Activated B cell treated with CpG ODN at 0.5 μM for 24 hours (primary cell): ENCODE measurements at regions not wholly inside any gene's neighbourhood (a gene's known extent, or its start where the extent isn't known, plus 50 kb on each side); places are given as distances from the start of the nearest gene placed in this dataset.
A peak's percentile ranks its signal among the peaks of the same experiment; 100 is the strongest.
"Not testable (repeated sequence)": the region's sequence is repeated elsewhere in the genome, so short reads cannot be mapped to it uniquely, and the experiment has no call there.

Source experiments
- ATAC-seq: fragments of 200-7000 bp; cut with Tn5 transposase; one replicate; pipeline ENCODE4 v1.10.0; 2021; ENCODE audit warnings: low read depth, mild to moderate bottlenecking, moderate library complexity
- CTCF ChIA-PET: fragments of 350-600 bp; sonication (Branson Sonifier 250); formaldehyde crosslinking; loops from one replicate; lab custom pipeline; 2021; ENCODE audit warnings: antibody characterized with exemption; lab: Charles Lee
- POLR2A ChIA-PET: fragments of 350-600 bp; sonication (Branson Sonifier 250); formaldehyde crosslinking; loops from one replicate; lab custom pipeline; 2021; ENCODE audit warnings: antibody characterized with exemption; lab: Charles Lee
- DNase-seq: peaks from one replicate; pipeline ENCODE4 v3.0.0; 2022
- H3K27ac Mint-ChIP-seq: one replicate; pipeline ENCODE4 v1.8.0; 2020; ENCODE audit warnings: mixed read lengths
- H3K27me3 Mint-ChIP-seq: one replicate; pipeline ENCODE4 v1.8.0; 2021; ENCODE audit warnings: mixed read lengths
- H3K36me3 Mint-ChIP-seq: one replicate; pipeline ENCODE4 v1.8.0; 2021; ENCODE audit warnings: low read depth, mixed read lengths
- H3K4me1 Mint-ChIP-seq: one replicate; pipeline ENCODE4 v1.8.0; 2021; ENCODE audit warnings: mixed read lengths
- H3K4me3 Mint-ChIP-seq: one replicate; pipeline ENCODE4 v1.8.0; 2020; ENCODE audit warnings: mild to moderate bottlenecking, mixed read lengths
- H3K9me3 Mint-ChIP-seq: one replicate; pipeline ENCODE4 v1.8.0; 2020; ENCODE audit warnings: mixed read lengths
- intact Hi-C: fragments of 100-400 bp; cut with micrococcal nuclease; formaldehyde crosslinking; loops from one replicate; pipeline ENCODE4 v1.15.1; 2024
- TF ChIP-seq, protein P1 (sequence below): fragments of 200-600 bp; IDR thresholded peaks from one replicate; pipeline ENCODE4 v1.8.0; 2022; ENCODE audit warnings: antibody characterized with exemption, mild to moderate bottlenecking

DNA sequence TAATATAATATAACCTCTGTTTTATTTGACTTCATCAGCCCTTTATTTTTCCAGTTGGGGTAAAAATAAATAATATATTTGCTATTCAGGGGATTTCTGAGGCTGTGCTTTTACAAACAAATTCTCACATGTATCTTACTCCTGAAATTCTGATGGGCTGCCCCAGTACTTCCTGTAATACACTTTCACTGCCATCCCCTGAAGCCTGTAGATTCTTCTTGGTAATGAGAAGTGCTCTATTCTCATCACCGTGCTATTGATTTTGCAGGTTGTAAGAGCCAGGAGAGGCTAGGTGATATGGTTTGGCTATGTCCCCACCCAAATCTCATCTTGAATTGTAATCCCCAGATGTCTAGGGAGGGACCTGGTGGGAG, 91.9 kb upstream of the CEP78 start:
- intact Hi-C loops = loop anchor here (10.0 kb wide), 1 partner anchor 59 kb away; no protein-coding TSS in a partner anchor
- peaks cover 17% of the 10 kb centered on the region for H3K9me3 Mint-ChIP-seq
- no peaks in the 10 kb centered on the region for H3K27me3 Mint-ChIP-seq
- no peak overlapping the region for H3K27ac Mint-ChIP-seq
- H3K4me3 Mint-ChIP-seq = no peak overlapping the region
- TF ChIP-seq, protein P1, sequence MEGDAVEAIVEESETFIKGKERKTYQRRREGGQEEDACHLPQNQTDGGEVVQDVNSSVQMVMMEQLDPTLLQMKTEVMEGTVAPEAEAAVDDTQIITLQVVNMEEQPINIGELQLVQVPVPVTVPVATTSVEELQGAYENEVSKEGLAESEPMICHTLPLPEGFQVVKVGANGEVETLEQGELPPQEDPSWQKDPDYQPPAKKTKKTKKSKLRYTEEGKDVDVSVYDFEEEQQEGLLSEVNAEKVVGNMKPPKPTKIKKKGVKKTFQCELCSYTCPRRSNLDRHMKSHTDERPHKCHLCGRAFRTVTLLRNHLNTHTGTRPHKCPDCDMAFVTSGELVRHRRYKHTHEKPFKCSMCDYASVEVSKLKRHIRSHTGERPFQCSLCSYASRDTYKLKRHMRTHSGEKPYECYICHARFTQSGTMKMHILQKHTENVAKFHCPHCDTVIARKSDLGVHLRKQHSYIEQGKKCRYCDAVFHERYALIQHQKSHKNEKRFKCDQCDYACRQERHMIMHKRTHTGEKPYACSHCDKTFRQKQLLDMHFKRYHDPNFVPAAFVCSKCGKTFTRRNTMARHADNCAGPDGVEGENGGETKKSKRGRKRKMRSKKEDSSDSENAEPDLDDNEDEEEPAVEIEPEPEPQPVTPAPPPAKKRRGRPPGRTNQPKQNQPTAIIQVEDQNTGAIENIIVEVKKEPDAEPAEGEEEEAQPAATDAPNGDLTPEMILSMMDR = no peak
- peaks cover 1% of the 10 kb centered on the region for H3K4me1 Mint-ChIP-seq
- DNase-seq = no peak
- H3K36me3 Mint-ChIP-seq = no peaks in the 10 kb centered on the region
- no peak for ATAC-seq
- CTCF ChIA-PET = no interaction called here
- POLR2A ChIA-PET = no interaction called here

DNA sequence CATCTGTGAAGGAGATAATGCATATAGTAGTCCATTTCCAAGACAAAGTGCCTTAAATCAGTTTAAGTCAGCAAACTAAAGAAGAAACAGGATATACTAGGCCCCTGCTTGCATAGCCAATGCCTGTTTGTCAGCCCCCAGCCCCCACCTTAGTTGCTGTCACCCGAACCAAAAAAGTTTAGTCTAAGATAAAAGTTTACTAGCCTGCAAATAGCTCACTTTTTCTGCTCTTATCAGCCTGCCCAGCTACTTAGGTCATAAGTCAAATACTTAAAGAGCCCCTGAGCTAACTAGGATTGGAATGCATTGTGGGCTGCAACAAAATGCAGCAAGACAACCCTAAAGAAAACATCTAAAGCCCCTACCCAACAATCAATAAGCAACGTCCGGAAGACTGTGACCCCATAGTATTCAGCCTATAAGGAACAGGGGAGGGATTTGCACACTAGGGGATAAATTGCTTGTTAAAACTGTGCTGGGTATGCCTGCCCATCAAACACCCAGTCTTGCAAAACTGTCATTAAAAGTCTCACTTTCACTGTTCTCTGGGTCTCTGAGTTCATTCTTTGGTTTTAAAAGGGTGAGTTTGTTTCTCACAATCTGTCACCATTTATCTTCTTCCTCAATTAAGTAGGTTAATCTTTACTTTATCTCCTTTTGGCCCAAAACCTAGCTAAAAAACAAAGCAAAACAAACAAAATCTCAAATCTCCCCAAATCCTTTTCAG, 92.4 kb upstream of the CEP78 start:
- Mint-ChIP-seq H3K27me3 (no peaks in the 10 kb centered on the region), H3K4me1 (peaks cover 1% of the 10 kb centered on the region), H3K9me3 (peaks cover 17% of the 10 kb centered on the region), H3K27ac (no peak overlapping the region), H3K4me3 (no peak overlapping the region), H3K36me3 (no peaks in the 10 kb centered on the region)
- ChIA-PET POLR2A (no interaction called here), CTCF (no interaction called here)
- intact Hi-C loops = loop anchor here (10.0 kb wide), 1 partner anchor 59 kb away; no protein-coding TSS in a partner anchor
- ATAC-seq (no peak), DNase-seq (no peak)
- TF ChIP-seq, protein P1 = no peak

DNA sequence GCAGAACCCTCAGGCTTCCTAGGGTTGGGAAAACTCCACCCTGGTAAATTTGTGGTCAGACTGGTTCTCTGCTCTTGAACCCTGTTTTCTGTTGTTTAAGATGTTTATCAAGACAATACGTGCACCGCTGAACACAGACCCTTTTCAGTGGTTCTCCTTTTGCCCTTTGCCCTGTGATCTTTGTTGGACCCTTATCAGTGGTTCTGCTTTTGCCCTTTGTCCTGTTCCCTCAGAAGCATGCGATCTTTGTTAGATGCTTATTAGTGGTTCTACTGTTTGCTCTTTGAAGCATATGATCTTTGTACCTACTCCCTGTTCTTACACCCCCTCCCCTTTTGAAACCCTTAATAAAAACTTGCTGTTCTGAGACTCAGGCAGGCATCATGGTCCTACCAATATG, 93.6 kb upstream of the CEP78 start:
- ATAC-seq, H3K4me3 Mint-ChIP-seq, H3K36me3 Mint-ChIP-seq, DNase-seq, H3K4me1 Mint-ChIP-seq, H3K27me3 Mint-ChIP-seq, H3K27ac Mint-ChIP-seq, CTCF ChIA-PET, POLR2A ChIA-PET: not testable (repeated sequence)
- intact Hi-C loops = loop anchor here (10.0 kb wide), 1 partner anchor 57 kb away; no protein-coding TSS in a partner anchor
- H3K9me3 Mint-ChIP-seq = peaks cover 19% of the 10 kb centered on the region

DNA sequence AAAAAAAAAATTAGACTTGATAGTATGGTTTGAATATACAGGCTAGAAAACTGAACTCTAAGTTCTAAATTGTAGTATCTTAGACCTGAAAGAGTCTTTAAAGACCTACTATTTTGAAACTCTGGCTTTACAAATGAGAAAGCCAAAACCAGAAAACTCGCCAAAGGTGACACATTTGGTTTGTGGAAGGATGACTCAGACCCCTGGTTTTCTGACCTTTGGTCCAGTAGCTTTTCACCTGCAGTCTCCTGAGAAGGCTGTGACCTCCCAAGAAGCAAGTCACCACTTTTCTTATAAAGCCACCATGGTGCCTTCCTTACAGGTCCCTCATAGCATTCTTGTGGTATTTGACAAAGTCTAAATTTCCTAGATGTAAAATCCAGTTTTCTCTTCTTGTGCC, 102.1 kb upstream of the CEP78 start:
- CTCF ChIA-PET = no interaction called here

DNA sequence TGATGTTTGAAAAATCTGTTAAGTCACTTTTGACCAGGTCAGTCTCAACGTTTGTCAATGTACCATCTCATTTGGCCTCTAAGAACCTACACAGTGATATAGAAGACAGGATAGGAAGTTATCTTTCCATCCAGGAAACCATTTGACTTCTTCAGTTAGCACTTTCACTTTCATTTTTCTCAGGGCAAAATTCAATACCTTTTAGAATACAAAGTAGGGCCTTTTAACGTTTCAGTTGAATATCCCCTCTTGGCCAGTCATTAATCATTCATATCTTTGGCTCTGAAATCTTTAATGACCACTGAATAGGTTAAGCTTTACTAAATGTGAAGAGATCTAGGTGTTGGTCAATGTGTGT, 101.1 kb upstream of the GNAQ start:
- peaks cover 14% of the 10 kb centered on the region for H3K27me3 Mint-ChIP-seq
- peaks cover 11% of the 10 kb centered on the region for H3K4me1 Mint-ChIP-seq
- ChIA-PET POLR2A (no interaction called here), CTCF (no interaction called here)
- no peaks in the 10 kb centered on the region for H3K36me3 Mint-ChIP-seq
- ATAC-seq = no peak
- no peak for DNase-seq
- H3K4me3 Mint-ChIP-seq = peak overlapping the region; percentile 15
- no peak overlapping the region for H3K27ac Mint-ChIP-seq
- TF ChIP-seq, protein P1 = no peak
- H3K9me3 Mint-ChIP-seq = peaks cover under 1% of the 10 kb centered on the region
- intact Hi-C loops = no loop called here

More for the DNA sequence above, 102.1 kb upstream of the CEP78 start:
- Mint-ChIP-seq H3K27me3 (peaks cover 9% of the 10 kb centered on the region), H3K4me1 (peaks cover 11% of the 10 kb centered on the region), H3K36me3 (no peaks in the 10 kb centered on the region), H3K4me3 (no peak overlapping the region), H3K27ac (no peak overlapping the region), H3K9me3 (peaks cover 2% of the 10 kb centered on the region)
- no peak for ATAC-seq
- POLR2A ChIA-PET = interaction anchor here (0.6 kb wide), 1 partner anchor 224 kb away, joined by 3 read pairs; no protein-coding TSS in a partner anchor
- DNase-seq = no peak
- TF ChIP-seq, protein P1 = no peak
- intact Hi-C loops = no loop called here
